DOHH2 (cell line): ENCODE measurements at regions not wholly inside any gene's neighbourhood (a gene's known extent, or its start where the extent isn't known, plus 50 kb on each side); places are given as distances from the start of the nearest gene placed in this dataset.

Experiments used
- H3F3A ChIP-seq: fragments of 200-600 bp; sonication (generic), shearing (Covaris generic); 2 replicates; pipeline ENCODE4 v1.6.0; 2016; ENCODE audit warnings: antibody characterized with exemption, mild to moderate bottlenecking; ENCODE audit not compliant: control insufficient read depth, insufficient read depth
- H3K27ac ChIP-seq: fragments of 200-600 bp; sonication (generic); 2 replicates; pipeline ENCODE4 v1.5.1; 2014; ENCODE audit warnings: low read depth, mild to moderate bottlenecking, low read length, moderate library complexity
- H3K27me3 ChIP-seq: fragments of 200-600 bp; sonication (generic); 2 replicates; pipeline ENCODE4 v1.6.1; 2014; ENCODE audit warnings: mild to moderate bottlenecking, low read length, mixed read lengths; ENCODE audit not compliant: control insufficient read depth
- H3K36me3 ChIP-seq: fragments of 200-600 bp; sonication (generic); 2 replicates; pipeline ENCODE4 v1.6.1; 2014; ENCODE audit warnings: mild to moderate bottlenecking, low read length, moderate library complexity, mixed read lengths; ENCODE audit not compliant: control insufficient read depth
- H3K4me1 ChIP-seq: fragments of 200-600 bp; sonication (generic); 2 replicates; pipeline ENCODE4 v1.6.1; 2014; ENCODE audit warnings: mild to moderate bottlenecking, low read length, mixed read lengths; ENCODE audit not compliant: control insufficient read depth
- H3K4me2 ChIP-seq: fragments of 200-600 bp; sonication (generic); 2 replicates; pipeline ENCODE4 v1.6.0; 2014; ENCODE audit warnings: mild to moderate bottlenecking, low read length, moderate library complexity
- H3K4me3 ChIP-seq: fragments of 200-600 bp; sonication (generic); 2 replicates; pipeline ENCODE4 v1.5.1; 2014; ENCODE audit warnings: mild to moderate bottlenecking, low read length, mixed read lengths
- H3K79me2 ChIP-seq: fragments of 200-600 bp; sonication (generic); 2 replicates; pipeline ENCODE4 v1.6.1; 2014; ENCODE audit warnings: mild to moderate bottlenecking, low read length, mixed read lengths; ENCODE audit not compliant: control insufficient read depth
- H3K9me2 ChIP-seq: fragments of 200-600 bp; sonication (generic); replicated peaks from 2 replicates; pipeline ENCODE4 v1.6.1; 2014; ENCODE audit warnings: mild to moderate bottlenecking, low read length, mixed read lengths; ENCODE audit not compliant: control insufficient read depth
- H3K9me3 ChIP-seq: fragments of 200-600 bp; sonication (generic); 2 replicates; pipeline ENCODE4 v1.6.1; 2014; ENCODE audit warnings: antibody characterized with exemption, low read length, mixed read lengths; ENCODE audit not compliant: control insufficient read depth, insufficient read depth
- H4K20me1 ChIP-seq: fragments of 200-600 bp; sonication (generic); 2 replicates; pipeline ENCODE4 v1.6.0; 2014; ENCODE audit warnings: low read depth, mild to moderate bottlenecking, antibody characterized with exemption, low read length, moderate library complexity; ENCODE audit not compliant: control insufficient read depth, insufficient read depth
- CTCF ChIP-seq: fragments of 200-600 bp; sonication (generic); IDR thresholded peaks from one replicate; pipeline ENCODE4 v1.5.1; 2014; ENCODE audit warnings: antibody characterized with exemption, mild to moderate bottlenecking, low read depth, low read length; ENCODE audit not compliant: poor library complexity, severe bottlenecking
- EZH2phosphoT487 ChIP-seq: fragments of 200-600 bp; sonication (generic); IDR thresholded peaks from 2 replicates; pipeline ENCODE4 v1.6.1; 2017; ENCODE audit warnings: borderline replicate concordance, mild to moderate bottlenecking, antibody characterized with exemption, low read length, moderate library complexity, mixed read lengths

- TF ChIP-seq CTCF (no peak), EZH2phosphoT487 (no peak)
- no peaks in the 10 kb centered on the region for H3K9me2 ChIP-seq
- no peaks in the 10 kb centered on the region for H3K36me3 ChIP-seq
- peaks cover 30% of the 10 kb centered on the region for H3K9me3 ChIP-seq
- H3K4me1 ChIP-seq: no peaks in the 10 kb centered on the region
- H4K20me1 ChIP-seq: no peaks in the 10 kb centered on the region
- no peaks in the 10 kb centered on the region for H3F3A ChIP-seq
- H3K27me3 ChIP-seq: no peaks in the 10 kb centered on the region
- no peak overlapping the region for H3K4me2 ChIP-seq
- H3K79me2 ChIP-seq: no peaks in the 10 kb centered on the region
- H3K27ac ChIP-seq: no peak overlapping the region
- H3K4me3 ChIP-seq: no peak overlapping the region
These were observed 1175.5 kb upstream of the ADGRB3 start for GRCh38 chr6:67459556-67459955.

GRCh38 chr6:67458265-67458664 is 1176.8 kb upstream of the ADGRB3 start:
- Histone ChIP-seq H3K36me3 (peaks cover 3% of the 10 kb centered on the region; the same call in 1 of the 2 replicates), H3K27ac (no peak overlapping the region), H3F3A (no peaks in the 10 kb centered on the region), H3K9me3 (peaks cover 30% of the 10 kb centered on the region), H4K20me1 (no peaks in the 10 kb centered on the region), H3K9me2 (no peaks in the 10 kb centered on the region), H3K4me2 (no peak overlapping the region), H3K4me3 (no peak overlapping the region), H3K27me3 (no peaks in the 10 kb centered on the region), H3K4me1 (peaks cover 5% of the 10 kb centered on the region), H3K79me2 (no peaks in the 10 kb centered on the region)
- TF ChIP-seq EZH2phosphoT487 (no peak), CTCF (no peak)

- H3K27me3 ChIP-seq: no peaks in the 10 kb centered on the region
- H3K4me2 ChIP-seq: peak overlapping the region; percentile 46
- H3K36me3 ChIP-seq: peaks cover 24% of the 10 kb centered on the region
- H3K27ac ChIP-seq: peak overlapping the region; percentile 85
- no peaks in the 10 kb centered on the region for H3K79me2 ChIP-seq
- peak overlapping the region; percentile 39 for H3K4me3 ChIP-seq
- H3F3A ChIP-seq: peaks cover 8% of the 10 kb centered on the region; the same call in 1 of the 2 replicates
- no peak for TF ChIP-seq EZH2phosphoT487
- no peak for TF ChIP-seq CTCF
- H4K20me1 ChIP-seq: no peaks in the 10 kb centered on the region
- H3K9me3 ChIP-seq: peaks cover 23% of the 10 kb centered on the region
- peaks cover 48% of the 10 kb centered on the region for H3K4me1 ChIP-seq
- no peaks in the 10 kb centered on the region for H3K9me2 ChIP-seq
These were observed 1183.2 kb upstream of the ADGRB3 start for GRCh38 chr6:67451874-67452273.
